ENCODE measurements at regions not wholly inside any gene's neighbourhood (a gene's known extent, or its start where the extent isn't known, plus 50 kb on each side); places are given as distances from the start of the nearest gene placed in this dataset.

- POLR2A ChIA-PET: no interaction called here
- Histone ChIP-seq H3K4me1 (ENCODE audit: control insufficient read depth, insufficient read depth, low read length) (peaks cover 9% of the 10 kb centered on the region), H3K4me3 (ENCODE audit: low read depth, low read length) (no peak overlapping the region), H3K27ac (ENCODE audit: extremely low read depth, low read depth, low read length) (no peak overlapping the region), H3K9me3 (ENCODE audit: control insufficient read depth, insufficient read depth, low read depth, low read length) (no peaks in the 10 kb centered on the region), H3K36me3 (ENCODE audit: control insufficient read depth in 2 of 2, insufficient read depth in 1 of 2, low read length in 2 of 2) (no peaks in the 10 kb centered on the region)
- CTCF ChIA-PET: interaction anchor here (0.8 to 2.1 kb wide), 2 partner anchors 10 to 28 kb away, joined by 3 to 6 read pairs; no protein-coding TSS in a partner anchor
- no peak for TF ChIP-seq BCL11A (tag by site-specific recombination; IDR thresholded peaks at IDR 0.05; ENCODE audit: low read depth)
- no peak for TF ChIP-seq SP3 (tag by site-specific recombination; IDR thresholded peaks at IDR 0.05)
- no peak for TF ChIP-seq ZNF155 (tag by site-specific recombination; IDR thresholded peaks at IDR 0.05)
- peak; percentile 89 for TF ChIP-seq GLIS1 (tag by site-specific recombination; IDR thresholded peaks at IDR 0.05)
- TF ChIP-seq ZNF692 (tag by site-specific recombination; IDR thresholded peaks at IDR 0.05): no peak
- TF ChIP-seq BCL11B (tag by site-specific recombination; IDR thresholded peaks at IDR 0.05; ENCODE audit: low read depth): no peak
- TF ChIP-seq, protein P1, sequence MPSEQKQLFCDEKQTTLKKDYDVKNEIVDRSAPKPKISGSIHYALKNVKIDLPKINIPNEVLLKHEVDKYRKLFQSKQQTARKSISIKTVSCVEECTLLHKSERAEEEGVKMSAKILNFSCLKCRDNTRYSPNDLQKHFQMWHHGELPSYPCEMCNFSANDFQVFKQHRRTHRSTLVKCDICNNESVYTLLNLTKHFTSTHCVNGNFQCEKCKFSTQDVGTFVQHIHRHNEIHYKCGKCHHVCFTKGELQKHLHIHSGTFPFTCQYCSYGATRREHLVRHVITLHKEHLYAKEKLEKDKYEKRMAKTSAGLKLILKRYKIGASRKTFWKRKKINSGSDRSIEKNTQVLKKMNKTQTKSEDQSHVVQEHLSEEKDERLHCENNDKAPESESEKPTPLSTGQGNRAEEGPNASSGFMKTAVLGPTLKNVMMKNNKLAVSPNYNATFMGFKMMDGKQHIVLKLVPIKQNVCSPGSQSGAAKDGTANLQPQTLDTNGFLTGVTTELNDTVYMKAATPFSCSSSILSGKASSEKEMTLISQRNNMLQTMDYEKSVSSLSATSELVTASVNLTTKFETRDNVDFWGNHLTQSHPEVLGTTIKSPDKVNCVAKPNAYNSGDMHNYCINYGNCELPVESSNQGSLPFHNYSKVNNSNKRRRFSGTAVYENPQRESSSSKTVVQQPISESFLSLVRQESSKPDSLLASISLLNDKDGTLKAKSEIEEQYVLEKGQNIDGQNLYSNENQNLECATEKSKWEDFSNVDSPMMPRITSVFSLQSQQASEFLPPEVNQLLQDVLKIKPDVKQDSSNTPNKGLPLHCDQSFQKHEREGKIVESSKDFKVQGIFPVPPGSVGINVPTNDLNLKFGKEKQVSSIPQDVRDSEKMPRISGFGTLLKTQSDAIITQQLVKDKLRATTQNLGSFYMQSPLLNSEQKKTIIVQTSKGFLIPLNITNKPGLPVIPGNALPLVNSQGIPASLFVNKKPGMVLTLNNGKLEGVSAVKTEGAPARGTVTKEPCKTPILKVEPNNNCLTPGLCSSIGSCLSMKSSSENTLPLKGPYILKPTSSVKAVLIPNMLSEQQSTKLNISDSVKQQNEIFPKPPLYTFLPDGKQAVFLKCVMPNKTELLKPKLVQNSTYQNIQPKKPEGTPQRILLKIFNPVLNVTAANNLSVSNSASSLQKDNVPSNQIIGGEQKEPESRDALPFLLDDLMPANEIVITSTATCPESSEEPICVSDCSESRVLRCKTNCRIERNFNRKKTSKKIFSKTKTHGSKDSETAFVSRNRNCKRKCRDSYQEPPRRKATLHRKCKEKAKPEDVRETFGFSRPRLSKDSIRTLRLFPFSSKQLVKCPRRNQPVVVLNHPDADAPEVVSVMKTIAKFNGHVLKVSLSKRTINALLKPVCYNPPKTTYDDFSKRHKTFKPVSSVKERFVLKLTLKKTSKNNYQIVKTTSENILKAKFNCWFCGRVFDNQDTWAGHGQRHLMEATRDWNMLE (tag by site-specific recombination; conservative IDR thresholded peaks at IDR 0.05; ENCODE audit: low read depth): no peak
- TF ChIP-seq ZIC2 (tag by site-specific recombination; IDR thresholded peaks at IDR 0.05): no peak
- TF ChIP-seq, protein P2, sequence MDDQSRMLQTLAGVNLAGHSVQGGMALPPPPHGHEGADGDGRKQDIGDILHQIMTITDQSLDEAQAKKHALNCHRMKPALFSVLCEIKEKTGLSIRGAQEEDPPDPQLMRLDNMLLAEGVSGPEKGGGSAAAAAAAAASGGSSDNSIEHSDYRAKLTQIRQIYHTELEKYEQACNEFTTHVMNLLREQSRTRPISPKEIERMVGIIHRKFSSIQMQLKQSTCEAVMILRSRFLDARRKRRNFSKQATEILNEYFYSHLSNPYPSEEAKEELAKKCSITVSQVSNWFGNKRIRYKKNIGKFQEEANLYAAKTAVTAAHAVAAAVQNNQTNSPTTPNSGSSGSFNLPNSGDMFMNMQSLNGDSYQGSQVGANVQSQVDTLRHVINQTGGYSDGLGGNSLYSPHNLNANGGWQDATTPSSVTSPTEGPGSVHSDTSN (CRISPR knock-in tag; IDR thresholded peaks at IDR 0.05): no peak
- TF ChIP-seq TCF7L2 (IDR thresholded peaks at IDR 0.05; ENCODE audit: borderline replicate concordance, low read depth, low read length): no peak
- TF ChIP-seq SETDB1 (IDR thresholded peaks at IDR 0.05; ENCODE audit: insufficient read length, low read length): no peak
- TF ChIP-seq YY1 (tag by site-specific recombination; IDR thresholded peaks at IDR 0.05): no peak
- peak; percentile 16; the same call in 1 of the 2 replicates for TF ChIP-seq SP2 (tag by site-specific recombination; IDR thresholded peaks at IDR 0.05)
- TF ChIP-seq, protein P3, sequence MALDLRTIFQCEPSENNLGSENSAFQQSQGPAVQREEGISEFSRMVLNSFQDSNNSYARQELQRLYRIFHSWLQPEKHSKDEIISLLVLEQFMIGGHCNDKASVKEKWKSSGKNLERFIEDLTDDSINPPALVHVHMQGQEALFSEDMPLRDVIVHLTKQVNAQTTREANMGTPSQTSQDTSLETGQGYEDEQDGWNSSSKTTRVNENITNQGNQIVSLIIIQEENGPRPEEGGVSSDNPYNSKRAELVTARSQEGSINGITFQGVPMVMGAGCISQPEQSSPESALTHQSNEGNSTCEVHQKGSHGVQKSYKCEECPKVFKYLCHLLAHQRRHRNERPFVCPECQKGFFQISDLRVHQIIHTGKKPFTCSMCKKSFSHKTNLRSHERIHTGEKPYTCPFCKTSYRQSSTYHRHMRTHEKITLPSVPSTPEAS (tag by site-specific recombination; IDR thresholded peaks at IDR 0.05): no peak
- peak; percentile 65 for TF ChIP-seq ZNF341 (tag by site-specific recombination; IDR thresholded peaks at IDR 0.05; ENCODE audit: low read depth)
- no peak for TF ChIP-seq ZBTB8A (tag by site-specific recombination; IDR thresholded peaks at IDR 0.05)
- no peak for TF ChIP-seq ZNF747 (tag by site-specific recombination; IDR thresholded peaks at IDR 0.05)
- no peak for TF ChIP-seq ZNF239 (tag by site-specific recombination; IDR thresholded peaks at IDR 0.05)
Measured at GRCh38 chr17:36727577-36727976, 126.2 kb downstream of the MRM1 start.

Data from HEK293 (cell line).